ENCODE measurements at regions not wholly inside any gene's neighbourhood (a gene's known extent, or its start where the extent isn't known, plus 50 kb on each side); places are given as distances from the start of the nearest gene placed in this dataset.
"Not testable (repeated sequence)": the region's sequence is repeated elsewhere in the genome, so short reads cannot be mapped to it uniquely, and the experiment has no call there.

- peak; percentile 5 for DNase-seq (ENCODE audit: low read depth, low spot score)
These were observed 424.2 kb downstream of the PDGFC start for GRCh38 chr4:156547439-156547838.

DNA sequence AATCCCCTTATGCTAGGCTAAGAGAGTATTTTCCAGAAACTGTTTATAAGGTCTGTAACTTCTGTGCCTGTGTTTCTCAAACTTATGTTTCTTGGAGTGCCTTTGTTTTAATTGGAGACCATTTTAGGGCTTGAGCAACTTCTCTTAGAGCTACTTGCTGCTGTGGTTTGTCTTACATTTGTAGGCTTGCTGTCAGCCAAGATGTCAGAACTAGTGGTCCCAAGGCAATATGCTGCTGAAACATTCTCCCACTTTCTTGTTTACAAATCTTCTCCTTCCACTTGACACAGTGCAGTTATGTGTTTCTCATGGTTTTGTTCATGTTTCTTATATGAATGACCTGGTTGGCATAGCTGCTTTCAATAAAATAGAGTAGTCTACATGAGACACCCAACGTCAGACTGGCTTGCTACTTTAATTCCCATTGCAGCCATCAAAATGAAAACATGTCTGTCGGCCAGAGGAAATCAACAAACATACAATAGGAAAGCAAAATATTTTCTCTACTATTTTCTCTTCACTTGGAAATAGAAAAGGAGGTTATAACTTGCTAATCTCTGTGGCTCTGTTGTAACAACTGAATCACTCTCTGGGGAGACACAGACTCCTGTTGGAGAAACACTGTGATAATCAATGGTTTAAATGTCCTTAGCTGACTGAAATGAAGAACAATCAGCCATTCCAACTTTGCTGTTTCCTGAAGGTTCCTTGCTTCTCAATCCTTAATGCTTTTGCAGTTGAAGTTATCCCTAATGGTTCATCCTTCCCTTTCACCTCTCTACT is 426.4 kb downstream of the PDGFC start:
- no peak for DNase-seq (ENCODE audit: low read depth, low spot score)

- DNase-seq (ENCODE audit: low read depth, low spot score), result no peak
These were observed 432.2 kb downstream of the PDGFC start for GRCh38 chr4:156539376-156539775.

DNA sequence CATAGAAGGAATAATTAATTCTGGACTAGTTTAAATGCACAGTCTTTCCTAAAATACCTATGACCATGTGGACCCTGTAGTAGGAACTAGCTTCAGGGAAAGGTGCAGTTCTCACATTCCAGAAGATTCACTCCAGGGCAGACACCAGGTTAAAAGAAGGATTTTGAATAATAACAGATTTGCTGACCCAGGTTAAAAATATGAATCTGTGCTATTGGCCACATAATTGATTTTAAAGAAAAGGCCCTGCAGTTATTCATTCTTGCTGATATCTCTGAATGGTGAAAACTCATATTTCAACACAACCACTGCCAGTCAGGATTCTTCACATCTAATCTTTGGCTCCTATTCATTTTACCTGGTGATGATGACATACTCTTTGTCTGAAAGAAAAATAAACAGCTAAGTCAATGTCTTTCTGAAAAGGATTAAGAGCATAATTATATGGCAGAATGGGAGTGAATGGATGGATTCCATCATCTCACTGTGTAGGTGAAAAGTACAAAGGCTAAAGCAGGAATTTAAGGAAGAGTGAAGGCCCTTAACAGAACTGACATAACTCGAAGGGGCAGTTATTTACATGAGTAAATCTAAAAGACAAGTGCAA is 432.8 kb downstream of the PDGFC start:
- no peak for DNase-seq (ENCODE audit: low read depth, low spot score)

DNA sequence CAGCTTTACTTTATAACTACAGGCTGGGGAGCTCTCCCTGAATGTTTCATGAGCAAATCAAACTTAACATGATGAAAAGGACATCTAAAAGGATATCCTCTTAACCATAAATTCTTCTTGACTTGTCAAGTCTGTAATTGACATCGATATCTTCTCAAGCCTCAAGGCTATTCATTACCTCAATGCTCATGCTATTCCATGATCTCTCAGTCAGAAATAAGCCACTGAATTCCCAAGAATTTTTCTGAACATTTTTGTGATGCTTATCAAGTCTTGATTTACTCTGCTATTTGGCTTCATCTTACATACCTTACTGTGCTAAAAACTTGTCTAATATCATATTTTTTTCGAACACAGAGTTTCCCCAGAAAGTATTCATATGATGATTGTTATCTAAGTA is 433.4 kb downstream of the PDGFC start:
- DNase-seq (ENCODE audit: low read depth, low spot score), result no peak

- DNase-seq (ENCODE audit: low read depth, low spot score), result no peak
These were observed 434.3 kb downstream of the PDGFC start for GRCh38 chr4:156537286-156537685.

DNA sequence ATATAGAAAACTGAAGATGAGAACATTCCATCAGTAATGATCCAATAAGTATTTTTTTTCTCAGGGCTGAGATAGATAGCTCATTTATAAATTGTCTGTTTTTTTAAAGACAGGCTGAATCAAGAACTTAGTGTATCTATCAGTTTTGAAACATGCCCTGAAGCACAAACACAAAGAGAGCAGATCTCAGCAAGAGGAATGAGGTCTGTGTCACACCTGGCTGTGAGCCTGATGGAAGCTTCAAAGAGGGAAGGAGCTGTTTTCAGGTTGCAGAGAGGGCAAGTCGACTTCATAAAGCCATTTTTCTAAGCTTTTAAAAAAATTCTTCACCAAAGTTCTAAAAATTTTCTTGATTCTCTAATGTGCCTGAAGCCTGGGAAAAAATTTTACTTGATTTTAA is 434.9 kb downstream of the PDGFC start:
- no peak for DNase-seq (ENCODE audit: low read depth, low spot score)

- DNase-seq (ENCODE audit: low read depth, low spot score), result no peak
These were observed 437.4 kb downstream of the PDGFC start for GRCh38 chr4:156534205-156534604.

DNA sequence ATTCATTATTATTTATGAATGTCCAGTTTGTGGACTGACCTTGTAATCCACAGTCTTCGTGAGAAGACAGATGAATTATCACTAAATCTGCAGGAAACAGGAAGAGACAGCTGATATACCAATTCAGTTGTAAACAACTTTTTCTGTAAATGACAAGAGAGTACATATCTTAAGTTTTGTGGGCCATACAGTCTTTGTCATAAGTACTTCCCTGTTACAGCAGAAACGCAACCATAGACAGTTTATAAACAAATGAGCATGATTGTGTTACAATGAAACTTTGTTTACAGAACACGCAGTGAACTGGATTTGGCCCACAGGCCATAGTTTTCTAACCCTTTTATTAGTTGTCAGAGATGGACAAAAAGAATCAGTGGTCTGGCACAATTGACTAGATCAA is 443.4 kb downstream of the PDGFC start:
- DNase-seq (ENCODE audit: low read depth, low spot score), result no peak

DNA sequence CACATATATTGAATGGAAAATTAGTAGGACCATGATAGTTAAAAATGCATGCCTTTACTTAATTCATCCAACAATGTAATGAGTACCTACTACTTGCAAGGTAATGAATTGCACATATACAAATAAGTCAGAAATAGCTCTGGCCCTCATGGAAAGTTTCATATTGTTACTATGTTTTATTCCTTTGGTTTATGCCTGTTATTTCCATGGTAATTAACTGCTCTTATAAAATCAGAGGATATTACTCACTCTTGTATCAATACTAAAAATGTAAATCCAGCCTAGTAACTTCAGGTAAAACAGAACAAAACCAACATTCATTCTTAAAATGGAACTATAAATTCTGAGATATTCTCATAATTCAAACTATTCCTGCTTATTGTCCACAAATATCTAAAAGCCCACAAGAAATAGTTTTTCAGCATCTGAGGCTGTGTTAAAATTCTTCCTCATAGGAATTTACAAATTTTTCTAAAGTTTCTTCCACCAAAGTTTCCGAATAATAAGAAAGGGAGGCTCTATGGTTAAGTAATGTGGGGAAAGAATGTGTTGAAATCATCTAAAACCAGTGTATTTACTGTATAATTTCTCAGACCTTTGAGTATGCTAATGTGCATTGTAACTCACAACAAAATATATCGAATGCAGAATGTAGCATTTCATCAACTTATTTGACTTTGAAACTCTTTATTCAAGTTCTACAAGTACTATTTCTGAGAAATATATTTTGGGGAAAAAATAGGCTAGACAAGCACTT is 444.2 kb downstream of the PDGFC start:
- DNase-seq (ENCODE audit: low read depth, low spot score), result no peak

DNA sequence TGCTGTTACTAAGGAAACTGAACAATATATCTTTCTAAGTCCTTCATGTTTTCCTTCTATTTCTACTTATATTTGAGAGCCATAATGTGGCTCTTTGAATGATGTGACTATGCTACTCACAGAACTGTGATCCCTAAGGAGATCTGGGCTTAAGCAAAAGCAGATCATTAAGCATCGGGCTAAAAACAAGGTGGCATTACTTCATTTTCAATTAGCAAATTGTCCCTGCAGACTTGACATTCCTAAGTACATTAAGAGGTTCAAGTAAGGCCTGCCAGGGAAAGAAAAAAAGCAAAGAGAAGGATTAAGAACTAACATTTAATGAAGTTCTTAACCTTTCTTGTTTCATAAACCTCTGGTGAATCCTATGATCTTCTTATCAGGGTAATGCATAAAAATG is 447.6 kb downstream of the PDGFC start:
- no peak for DNase-seq (ENCODE audit: low read depth, low spot score)

GRCh38 chr4:156523492-156523891 is 448.1 kb downstream of the PDGFC start:
- no peak for DNase-seq (ENCODE audit: low read depth, low spot score)

DNA sequence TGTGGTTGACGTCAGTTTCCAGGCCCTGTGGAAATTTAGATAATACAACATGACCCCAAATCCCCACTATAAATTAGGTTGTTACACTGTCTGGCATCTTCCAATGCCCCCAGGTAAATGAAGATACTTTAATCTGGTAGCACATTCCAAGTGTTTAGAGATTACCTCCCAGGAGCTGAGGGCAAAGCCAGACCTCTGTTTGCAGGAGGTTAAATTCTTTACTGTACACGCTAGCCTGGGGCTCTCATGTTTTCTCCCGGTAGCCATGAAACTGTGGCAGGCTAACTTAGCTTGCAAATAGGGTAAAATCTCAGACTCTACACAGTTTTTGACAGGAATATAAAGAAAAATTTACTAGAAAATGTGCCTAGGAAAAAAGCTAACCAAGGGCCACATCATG is 450.0 kb downstream of the PDGFC start:
- DNase-seq (ENCODE audit: low read depth, low spot score), result no peak

DNA sequence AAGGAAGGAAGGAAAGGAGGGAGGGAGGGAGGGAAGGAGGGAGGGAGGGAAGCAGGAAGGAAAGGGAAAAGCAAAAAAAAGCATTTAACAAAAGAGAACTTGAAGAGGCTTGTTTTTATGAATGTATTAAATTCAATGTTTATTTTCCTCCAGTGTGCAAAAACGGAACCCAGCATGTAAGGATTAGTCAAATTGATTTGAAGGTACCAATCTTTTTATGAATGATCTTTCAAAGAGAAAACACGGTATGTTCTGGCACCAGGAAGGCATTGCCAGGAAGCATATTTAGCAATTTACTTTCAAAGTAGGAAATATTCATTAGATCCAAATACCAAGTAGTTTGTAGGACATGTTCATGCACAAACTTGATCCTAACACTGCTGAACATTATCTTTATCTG is 453.6 kb downstream of the PDGFC start:
- DNase-seq (ENCODE audit: low read depth, low spot score), result no peak

- DNase-seq (ENCODE audit: low read depth, low spot score), result no peak
These were observed 454.1 kb downstream of the PDGFC start for GRCh38 chr4:156517546-156517945.

DNA sequence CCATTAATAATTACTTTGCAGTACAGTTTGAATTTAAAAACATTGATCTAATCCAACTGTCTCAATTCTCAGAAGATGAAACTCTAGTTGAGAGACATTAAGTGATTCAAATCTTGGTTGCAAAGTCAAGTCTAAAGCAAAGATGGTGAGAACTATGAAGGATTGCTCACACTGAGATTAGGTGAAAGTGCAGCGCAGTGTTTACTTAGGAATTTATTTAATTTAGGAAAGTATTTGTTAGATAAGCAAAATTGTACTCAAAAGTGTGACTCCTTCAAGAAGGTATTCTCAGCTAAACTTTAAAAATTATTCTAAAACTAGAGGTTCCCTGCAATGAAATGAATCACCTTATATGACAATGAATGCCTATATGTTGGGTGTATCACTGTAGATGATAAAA is 454.9 kb downstream of the PDGFC start:
- DNase-seq (ENCODE audit: low read depth, low spot score), result no peak

DNA sequence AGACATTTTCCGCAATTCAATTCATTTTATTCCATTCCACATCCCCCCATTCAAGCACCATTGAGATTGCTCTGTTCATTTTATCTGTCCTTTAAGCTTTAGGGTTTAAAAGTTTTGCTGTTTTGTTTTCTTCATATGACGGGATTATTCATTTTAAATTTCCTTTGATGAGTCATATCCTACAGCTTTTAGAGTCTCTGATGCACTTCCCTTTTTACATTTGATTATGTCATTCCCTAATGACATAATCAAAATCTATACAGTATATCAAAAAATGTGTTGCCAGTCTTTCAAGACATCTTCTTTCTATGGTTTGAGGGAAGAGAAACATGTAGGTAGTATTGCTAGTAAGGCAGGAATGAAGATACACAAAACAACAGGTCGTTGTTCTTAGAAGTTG is 456.3 kb downstream of the PDGFC start:
- no peak for DNase-seq (ENCODE audit: low read depth, low spot score)

DNA sequence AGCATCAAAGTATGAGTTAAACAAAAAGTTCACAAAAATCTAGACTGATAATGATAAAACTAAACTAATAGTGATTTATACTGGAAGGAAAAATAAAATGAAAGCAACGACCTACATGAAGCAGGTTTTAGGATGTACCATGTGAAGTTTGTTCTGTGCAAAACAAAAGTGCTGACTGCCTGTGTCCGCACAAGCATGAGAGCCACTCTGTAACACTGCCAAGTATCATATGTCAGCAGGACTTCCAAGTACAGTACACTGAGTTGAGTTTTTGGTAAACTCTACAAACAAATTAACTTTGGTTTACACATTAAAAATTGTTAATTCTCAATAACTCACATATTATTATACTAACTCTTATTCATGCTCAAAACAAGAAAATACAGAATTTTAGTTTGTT is 459.0 kb downstream of the PDGFC start:
- DNase-seq (ENCODE audit: low read depth, low spot score), result no peak

DNA sequence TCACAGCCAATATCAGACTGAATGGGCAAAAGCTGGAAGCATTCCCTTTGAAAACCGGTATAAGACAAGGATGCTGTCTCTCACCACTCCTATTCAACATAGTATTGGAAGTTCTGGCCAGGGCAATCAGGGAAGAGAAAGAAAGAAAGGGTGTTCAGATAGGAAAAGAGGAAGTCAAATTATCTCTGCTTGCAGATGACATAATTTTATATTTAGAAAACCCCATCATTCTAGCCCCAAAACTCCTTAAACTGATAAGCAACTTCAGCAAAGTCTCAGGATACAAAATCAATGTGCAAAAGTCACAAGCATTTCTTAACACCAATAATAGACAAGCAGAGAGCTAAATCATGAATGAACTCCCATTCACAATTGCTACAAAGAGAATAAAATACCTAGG is 461.7 kb downstream of the PDGFC start:
- not testable (repeated sequence) for DNase-seq (ENCODE audit: low read depth, low spot score)

- DNase-seq (ENCODE audit: low read depth, low spot score), result no peak
These were observed 466.2 kb downstream of the PDGFC start for GRCh38 chr4:156505341-156505955.

- no peak for DNase-seq (ENCODE audit: low read depth, low spot score)
These were observed 468.5 kb downstream of the PDGFC start for GRCh38 chr4:156503119-156503518.

- no peak for DNase-seq (ENCODE audit: low read depth, low spot score)
These were observed 469.6 kb downstream of the PDGFC start for GRCh38 chr4:156501962-156502361.

All from pulmonary artery endothelial cell (primary cell).